Loucy (cell line): ENCODE measurements at regions not wholly inside any gene's neighbourhood (a gene's known extent, or its start where the extent isn't known, plus 50 kb on each side); places are given as distances from the start of the nearest gene placed in this dataset.

Source experiments
- EZH2phosphoT487 ChIP-seq: fragments of 200-600 bp; IDR thresholded peaks from 2 replicates; pipeline ENCODE4 v1.6.1; 2018; ENCODE audit warnings: antibody characterized with exemption, mild to moderate bottlenecking, moderate library complexity, borderline replicate concordance
- TF ChIP-seq, protein P1 (sequence below): fragments of 200-600 bp; sonication (generic); conservative IDR thresholded peaks from 2 replicates; pipeline ENCODE4 v1.5.1; 2014; ENCODE audit warnings: mild to moderate bottlenecking, antibody characterized with exemption, low read length

DNA sequence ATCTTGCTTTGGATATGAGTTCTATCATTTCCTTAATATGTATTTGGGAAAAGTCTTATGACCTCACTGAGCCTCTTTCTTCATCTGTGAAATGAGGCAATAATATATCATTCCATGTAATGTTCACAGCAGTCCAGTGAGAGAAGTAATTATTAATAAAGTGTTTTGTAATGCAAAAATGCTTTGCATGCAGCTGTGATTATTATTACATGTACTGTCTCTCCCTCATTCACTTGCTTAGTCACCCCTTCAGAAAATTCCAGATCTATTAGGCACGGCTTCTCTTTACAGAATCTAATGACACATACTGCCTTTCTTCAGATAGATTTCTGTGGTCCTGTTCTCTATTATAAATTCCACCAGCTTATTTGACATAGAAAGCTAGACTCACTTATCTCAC, 53.5 kb upstream of the FGF13 start:
- TF ChIP-seq, protein P1, sequence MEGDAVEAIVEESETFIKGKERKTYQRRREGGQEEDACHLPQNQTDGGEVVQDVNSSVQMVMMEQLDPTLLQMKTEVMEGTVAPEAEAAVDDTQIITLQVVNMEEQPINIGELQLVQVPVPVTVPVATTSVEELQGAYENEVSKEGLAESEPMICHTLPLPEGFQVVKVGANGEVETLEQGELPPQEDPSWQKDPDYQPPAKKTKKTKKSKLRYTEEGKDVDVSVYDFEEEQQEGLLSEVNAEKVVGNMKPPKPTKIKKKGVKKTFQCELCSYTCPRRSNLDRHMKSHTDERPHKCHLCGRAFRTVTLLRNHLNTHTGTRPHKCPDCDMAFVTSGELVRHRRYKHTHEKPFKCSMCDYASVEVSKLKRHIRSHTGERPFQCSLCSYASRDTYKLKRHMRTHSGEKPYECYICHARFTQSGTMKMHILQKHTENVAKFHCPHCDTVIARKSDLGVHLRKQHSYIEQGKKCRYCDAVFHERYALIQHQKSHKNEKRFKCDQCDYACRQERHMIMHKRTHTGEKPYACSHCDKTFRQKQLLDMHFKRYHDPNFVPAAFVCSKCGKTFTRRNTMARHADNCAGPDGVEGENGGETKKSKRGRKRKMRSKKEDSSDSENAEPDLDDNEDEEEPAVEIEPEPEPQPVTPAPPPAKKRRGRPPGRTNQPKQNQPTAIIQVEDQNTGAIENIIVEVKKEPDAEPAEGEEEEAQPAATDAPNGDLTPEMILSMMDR: no peak
- TF ChIP-seq EZH2phosphoT487: no peak
